BJ (cell line): ENCODE measurements at regions not wholly inside any gene's neighbourhood (a gene's known extent, or its start where the extent isn't known, plus 50 kb on each side); places are given as distances from the start of the nearest gene placed in this dataset.

ENCODE experiments used
- CTCF ChIA-PET: fragments of 350-600 bp; formaldehyde crosslinking; extraction: SDS; loops from one replicate; lab custom pipeline; 2021; ENCODE audit warnings: antibody characterized with exemption, inconsistent platforms; lab: Yijun Ruan, JAX
- POLR2A ChIA-PET: fragments of 300-600 bp; sonication (Branson Sonifier 250); formaldehyde crosslinking; extraction: SDS; loops from one replicate; lab custom pipeline; 2021; ENCODE audit warnings: antibody characterized with exemption; lab: Charles Lee
- DNase-seq: peaks from one replicate; pipeline ENCODE4 v3.0.0-alpha.2; 2011; ENCODE audit warnings: low read depth
- H3K27me3 ChIP-seq: 2 replicates; pipeline ENCODE4 v1.6.0; 2011; ENCODE audit warnings: low read length; ENCODE audit not compliant: control insufficient read depth, insufficient read depth
- H3K36me3 ChIP-seq: 2 replicates; pipeline ENCODE4 v1.5.1; 2011; ENCODE audit warnings: low read length; ENCODE audit not compliant: control insufficient read depth, insufficient read depth
- H3K4me3 ChIP-seq: 2 replicates; pipeline ENCODE4 v1.5.1; 2011; ENCODE audit warnings: low read depth, mild to moderate bottlenecking, control low read depth, low read length
- TF ChIP-seq, protein P1 (sequence below): IDR thresholded peaks from 2 replicates; pipeline ENCODE4 v1.5.1; 2011; ENCODE audit warnings: low read depth, mild to moderate bottlenecking, control low read depth, inconsistent platforms, low read length, moderate library complexity; ENCODE audit not compliant: insufficient read depth

- no peak for DNase-seq
- ChIA-PET POLR2A (interaction anchor here (0.6 kb wide), 1 partner anchor 53 kb away, joined by 3 read pairs; no protein-coding TSS in a partner anchor), CTCF (interaction anchor here (0.6 to 3.2 kb wide), 4 partner anchors 8 to 120 kb away, joined by 3 to 10 read pairs (median 4); no protein-coding TSS in a partner anchor)
- no peaks in the 10 kb centered on the region for H3K36me3 ChIP-seq
- TF ChIP-seq, protein P1, sequence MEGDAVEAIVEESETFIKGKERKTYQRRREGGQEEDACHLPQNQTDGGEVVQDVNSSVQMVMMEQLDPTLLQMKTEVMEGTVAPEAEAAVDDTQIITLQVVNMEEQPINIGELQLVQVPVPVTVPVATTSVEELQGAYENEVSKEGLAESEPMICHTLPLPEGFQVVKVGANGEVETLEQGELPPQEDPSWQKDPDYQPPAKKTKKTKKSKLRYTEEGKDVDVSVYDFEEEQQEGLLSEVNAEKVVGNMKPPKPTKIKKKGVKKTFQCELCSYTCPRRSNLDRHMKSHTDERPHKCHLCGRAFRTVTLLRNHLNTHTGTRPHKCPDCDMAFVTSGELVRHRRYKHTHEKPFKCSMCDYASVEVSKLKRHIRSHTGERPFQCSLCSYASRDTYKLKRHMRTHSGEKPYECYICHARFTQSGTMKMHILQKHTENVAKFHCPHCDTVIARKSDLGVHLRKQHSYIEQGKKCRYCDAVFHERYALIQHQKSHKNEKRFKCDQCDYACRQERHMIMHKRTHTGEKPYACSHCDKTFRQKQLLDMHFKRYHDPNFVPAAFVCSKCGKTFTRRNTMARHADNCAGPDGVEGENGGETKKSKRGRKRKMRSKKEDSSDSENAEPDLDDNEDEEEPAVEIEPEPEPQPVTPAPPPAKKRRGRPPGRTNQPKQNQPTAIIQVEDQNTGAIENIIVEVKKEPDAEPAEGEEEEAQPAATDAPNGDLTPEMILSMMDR: no peak
- no peaks in the 10 kb centered on the region for H3K27me3 ChIP-seq
- H3K4me3 ChIP-seq: peak overlapping the region; percentile 1; the same call in 1 of the 2 replicates
These were observed 132.4 kb upstream of the GDF10 start for GRCh38 chr10:47167591-47167990.

DNA sequence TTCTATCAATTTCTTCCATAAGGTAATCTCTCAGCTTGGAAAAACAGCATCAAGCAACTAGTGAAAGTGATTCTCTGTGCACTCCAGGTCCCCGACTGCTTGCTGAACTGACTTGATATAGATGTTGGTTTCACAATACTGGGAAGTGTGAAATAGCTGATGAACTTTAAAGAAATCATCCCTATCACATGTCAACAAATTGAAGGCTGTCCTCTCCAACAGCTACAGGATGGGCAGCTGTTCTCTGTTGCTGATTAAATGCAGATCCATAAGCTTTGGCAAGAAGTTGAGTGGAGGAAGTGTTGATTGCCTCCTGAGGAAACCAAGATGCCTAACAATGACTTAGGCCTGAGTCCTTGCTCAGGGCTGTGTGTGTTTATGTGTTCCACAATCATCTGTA lies 130.4 kb upstream of the GDF10 start:
- POLR2A ChIA-PET: no interaction called here
- Histone ChIP-seq H3K4me3 (no peak overlapping the region), H3K27me3 (no peaks in the 10 kb centered on the region), H3K36me3 (no peaks in the 10 kb centered on the region)
- no peak for DNase-seq
- CTCF ChIA-PET: interaction anchor here (0.8 to 1.1 kb wide), 2 partner anchors 17 to 143 kb away, joined by 4 to 5 read pairs; no protein-coding TSS in a partner anchor
- TF ChIP-seq, protein P1: no peak

DNA sequence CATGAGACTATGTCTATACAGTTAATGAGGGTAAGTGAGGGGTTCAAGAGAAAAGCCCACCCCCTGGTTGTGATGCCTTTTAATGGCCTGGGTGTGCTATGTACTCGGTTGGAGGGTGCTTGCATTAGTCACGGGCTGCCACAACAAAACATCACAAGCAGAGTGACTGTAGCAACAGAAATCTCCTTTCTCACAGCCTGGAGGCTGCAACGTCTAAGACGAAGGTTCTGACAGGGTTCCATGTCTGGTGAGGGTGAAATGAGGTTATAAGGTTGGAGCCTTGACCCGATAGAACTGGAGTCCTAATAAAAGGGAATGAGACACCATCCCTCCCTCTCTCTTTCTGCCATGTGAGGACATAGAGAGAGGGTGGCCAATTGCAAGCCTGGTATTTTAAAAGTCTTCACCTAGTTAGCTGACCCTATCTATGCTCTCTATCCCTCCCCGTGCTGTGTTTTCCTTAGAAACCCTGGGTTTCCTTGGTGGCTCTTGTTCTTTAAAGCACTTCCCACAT lies 126.0 kb upstream of the GDF10 start:
- H3K4me3 ChIP-seq: no peak overlapping the region
- no peaks in the 10 kb centered on the region for H3K27me3 ChIP-seq
- POLR2A ChIA-PET: no interaction called here

GRCh38 chr10:47175181-47176123 lies 124.5 kb upstream of the GDF10 start:
- H3K4me3 ChIP-seq: no peak overlapping the region
- ChIA-PET CTCF (interaction anchor here (1.4 to 1.6 kb wide), 2 partner anchors 9 to 16 kb away, joined by 4 read pairs; no protein-coding TSS in a partner anchor), POLR2A (no interaction called here)
- H3K27me3 ChIP-seq: no peaks in the 10 kb centered on the region
- TF ChIP-seq, protein P1: no peak
- DNase-seq: no peak
- H3K36me3 ChIP-seq: no peaks in the 10 kb centered on the region

More for the DNA sequence above, 126.0 kb upstream of the GDF10 start:
- no peak for DNase-seq
- no peaks in the 10 kb centered on the region for H3K36me3 ChIP-seq
- TF ChIP-seq, protein P1: no peak
- CTCF ChIA-PET: interaction anchor here (1.2 kb wide), 1 partner anchor 22 kb away, joined by 3 read pairs; no protein-coding TSS in a partner anchor
